Tibial nerve (tissue), 3 donors: ENCODE measurements at regions not wholly inside any gene's neighbourhood (a gene's known extent, or its start where the extent isn't known, plus 50 kb on each side); places are given as distances from the start of the nearest gene placed in this dataset.

Source experiments
- POLR2A ChIP-seq, 2 donors: fragments of 450-650 bp; IDR thresholded peaks; one replicate each; pipeline ENCODE4 v1.6.1; 2017; ENCODE audit warnings: antibody characterized with exemption in 2 of 2, mild to moderate bottlenecking in 2 of 2, moderate library complexity in 2 of 2
- TF ChIP-seq, protein P1 (sequence below), 5 experiments: fragments of 200-600 bp in 3 of 5; fragments of 450-650 bp in 2 of 5; sonication (generic) in 3 of 5; IDR thresholded peaks; one replicate each; pipeline ENCODE4 v1.5.1; 2016 to 2019; ENCODE audit warnings: antibody characterized with exemption in 5 of 5, mild to moderate bottlenecking in 3 of 5, moderate library complexity in 2 of 5

DNA sequence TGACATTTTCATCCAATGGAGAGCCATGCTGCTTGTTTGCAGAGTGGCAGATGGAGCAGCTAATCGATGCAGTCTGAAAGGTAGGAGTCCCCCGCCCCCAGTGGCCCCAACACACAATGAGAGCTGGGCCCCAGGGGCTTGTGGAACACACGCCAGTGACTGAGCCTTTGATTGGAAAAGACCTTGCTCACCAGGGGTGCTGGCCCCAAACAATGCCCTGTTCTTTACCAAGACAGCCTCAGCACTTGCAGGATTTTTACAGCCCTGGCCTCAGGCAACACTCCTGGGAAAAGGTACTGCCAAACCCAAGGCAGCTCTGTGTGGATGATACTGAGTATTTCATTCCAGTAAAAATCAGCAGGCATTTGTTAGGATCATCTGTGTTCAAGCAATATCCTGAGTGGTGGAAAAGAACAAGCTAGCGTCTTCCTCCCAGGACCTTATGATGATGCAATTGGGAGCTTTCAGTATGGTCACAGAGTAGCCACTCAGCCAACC lies 276.8 kb upstream of the CLINT1 start:
- TF ChIP-seq POLR2A (IDR thresholded peaks at IDR 0.05) = no peak
- TF ChIP-seq, protein P1, sequence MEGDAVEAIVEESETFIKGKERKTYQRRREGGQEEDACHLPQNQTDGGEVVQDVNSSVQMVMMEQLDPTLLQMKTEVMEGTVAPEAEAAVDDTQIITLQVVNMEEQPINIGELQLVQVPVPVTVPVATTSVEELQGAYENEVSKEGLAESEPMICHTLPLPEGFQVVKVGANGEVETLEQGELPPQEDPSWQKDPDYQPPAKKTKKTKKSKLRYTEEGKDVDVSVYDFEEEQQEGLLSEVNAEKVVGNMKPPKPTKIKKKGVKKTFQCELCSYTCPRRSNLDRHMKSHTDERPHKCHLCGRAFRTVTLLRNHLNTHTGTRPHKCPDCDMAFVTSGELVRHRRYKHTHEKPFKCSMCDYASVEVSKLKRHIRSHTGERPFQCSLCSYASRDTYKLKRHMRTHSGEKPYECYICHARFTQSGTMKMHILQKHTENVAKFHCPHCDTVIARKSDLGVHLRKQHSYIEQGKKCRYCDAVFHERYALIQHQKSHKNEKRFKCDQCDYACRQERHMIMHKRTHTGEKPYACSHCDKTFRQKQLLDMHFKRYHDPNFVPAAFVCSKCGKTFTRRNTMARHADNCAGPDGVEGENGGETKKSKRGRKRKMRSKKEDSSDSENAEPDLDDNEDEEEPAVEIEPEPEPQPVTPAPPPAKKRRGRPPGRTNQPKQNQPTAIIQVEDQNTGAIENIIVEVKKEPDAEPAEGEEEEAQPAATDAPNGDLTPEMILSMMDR (IDR thresholded peaks at IDR 0.05) = no peak
